Glutamatergic neuron (in vitro differentiated cells): ENCODE measurements at regions not wholly inside any gene's neighbourhood (a gene's known extent, or its start where the extent isn't known, plus 50 kb on each side); places are given as distances from the start of the nearest gene placed in this dataset.

Experiments
- DNase-seq: peaks from one replicate; pipeline ENCODE4 v3.0.0; 2022
- H3K27ac Mint-ChIP-seq: one replicate; pipeline ENCODE4 v1.8.0; 2020; ENCODE audit warnings: mild to moderate bottlenecking, mixed read lengths, inconsistent platforms; ENCODE audit not compliant: unreplicated experiment
- H3K27me3 Mint-ChIP-seq: one replicate; pipeline ENCODE4 v1.8.0; 2020; ENCODE audit warnings: mild to moderate bottlenecking, moderate library complexity, mixed read lengths, inconsistent platforms; ENCODE audit not compliant: unreplicated experiment
- H3K36me3 Mint-ChIP-seq: one replicate; pipeline ENCODE4 v1.8.0; 2020; ENCODE audit warnings: mild to moderate bottlenecking, mixed read lengths, inconsistent platforms; ENCODE audit not compliant: unreplicated experiment
- H3K4me1 Mint-ChIP-seq: one replicate; pipeline ENCODE4 v1.8.0; 2020; ENCODE audit warnings: mild to moderate bottlenecking, low read depth, mixed read lengths, inconsistent platforms; ENCODE audit not compliant: unreplicated experiment
- H3K4me3 Mint-ChIP-seq: one replicate; pipeline ENCODE4 v1.8.0; 2020; ENCODE audit warnings: mild to moderate bottlenecking, mixed read lengths, inconsistent platforms; ENCODE audit not compliant: unreplicated experiment
- H3K9me3 Mint-ChIP-seq: one replicate; pipeline ENCODE4 v1.8.0; 2020; ENCODE audit warnings: mild to moderate bottlenecking, moderate library complexity, mixed read lengths, inconsistent platforms; ENCODE audit not compliant: unreplicated experiment
- CTCF ChIP-seq: fragments of 200-600 bp; sonication (generic); IDR thresholded peaks from one replicate; pipeline ENCODE4 v1.5.0; 2021; ENCODE audit not compliant: partially characterized antibody, unreplicated experiment

GRCh38 chr12:127438512-127439244, 828.3 kb upstream of the TMEM132C start:
- H3K27ac Mint-ChIP-seq: no peak overlapping the region
- H3K36me3 Mint-ChIP-seq: peaks cover 7% of the 10 kb centered on the region
- H3K4me1 Mint-ChIP-seq: no peaks in the 10 kb centered on the region
- no peaks in the 10 kb centered on the region for H3K27me3 Mint-ChIP-seq
- no peak for DNase-seq
- TF ChIP-seq CTCF: no peak
- no peak overlapping the region for H3K4me3 Mint-ChIP-seq
- peaks cover 2% of the 10 kb centered on the region for H3K9me3 Mint-ChIP-seq

GRCh38 chr12:127445581-127446139, 821.3 kb upstream of the TMEM132C start:
- no peak for TF ChIP-seq CTCF
- H3K9me3 Mint-ChIP-seq: peaks cover 3% of the 10 kb centered on the region

GRCh38 chr12:127448906-127449305, 818.1 kb upstream of the TMEM132C start:
- H3K9me3 Mint-ChIP-seq: peaks cover 3% of the 10 kb centered on the region
- no peak for DNase-seq
- peaks cover 3% of the 10 kb centered on the region for H3K36me3 Mint-ChIP-seq
- no peak overlapping the region for H3K27ac Mint-ChIP-seq
- peaks cover 2% of the 10 kb centered on the region for H3K4me1 Mint-ChIP-seq
- no peak overlapping the region for H3K4me3 Mint-ChIP-seq
- H3K27me3 Mint-ChIP-seq: peaks cover under 1% of the 10 kb centered on the region
- TF ChIP-seq CTCF: no peak

More at GRCh38 chr12:127445581-127446139, 821.3 kb upstream of the TMEM132C start:
- no peak overlapping the region for H3K27ac Mint-ChIP-seq
- DNase-seq: no peak
- peaks cover 2% of the 10 kb centered on the region for H3K4me1 Mint-ChIP-seq
- no peaks in the 10 kb centered on the region for H3K27me3 Mint-ChIP-seq
- no peak overlapping the region for H3K4me3 Mint-ChIP-seq
- peaks cover 7% of the 10 kb centered on the region for H3K36me3 Mint-ChIP-seq

GRCh38 chr12:127450826-127451225, 816.1 kb upstream of the TMEM132C start:
- H3K36me3 Mint-ChIP-seq: peaks cover 3% of the 10 kb centered on the region
- no peak overlapping the region for H3K4me3 Mint-ChIP-seq
- peaks cover 2% of the 10 kb centered on the region for H3K4me1 Mint-ChIP-seq
- no peak for TF ChIP-seq CTCF
- H3K9me3 Mint-ChIP-seq: no peaks in the 10 kb centered on the region
- no peak for DNase-seq
- H3K27ac Mint-ChIP-seq: no peak overlapping the region
- H3K27me3 Mint-ChIP-seq: peaks cover 6% of the 10 kb centered on the region
